ENCODE measurements at regions not wholly inside any gene's neighbourhood (a gene's known extent, or its start where the extent isn't known, plus 50 kb on each side); places are given as distances from the start of the nearest gene placed in this dataset.
"Not testable (repeated sequence)": the region's sequence is repeated elsewhere in the genome, so short reads cannot be mapped to it uniquely, and the experiment has no call there.

DNA sequence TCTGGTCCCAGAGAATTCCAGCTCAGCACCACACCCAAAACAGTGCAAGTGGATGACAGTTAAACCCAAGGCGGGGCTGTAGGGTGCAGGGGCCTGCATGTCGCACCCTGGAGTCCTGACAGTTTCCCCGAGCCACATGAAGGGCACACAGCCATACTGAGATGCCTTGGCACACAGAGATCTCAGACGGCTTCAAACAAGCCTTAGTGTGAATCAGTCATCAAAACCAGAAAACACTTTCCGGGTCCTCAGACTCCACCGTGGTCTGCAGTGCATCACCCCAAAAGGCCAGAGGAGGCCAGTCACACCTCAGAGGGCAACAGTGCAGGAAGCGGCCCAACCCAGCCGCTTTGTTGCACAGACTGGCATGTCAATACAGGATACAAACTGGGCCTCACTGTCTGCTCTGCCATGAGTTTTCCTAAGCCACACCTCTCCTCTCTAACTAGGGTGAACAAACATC, 64.6 kb upstream of the ENPP6 start:
- no peak overlapping the region for H3K4me3 ChIP-seq (ENCODE audit: low read depth, low read length)
- TF ChIP-seq CTCF (IDR thresholded peaks at IDR 0.05; ENCODE audit: insufficient read depth, low read depth, low read length) = no peak
- DNase-seq (ENCODE audit: low read depth) = no peak

DNA sequence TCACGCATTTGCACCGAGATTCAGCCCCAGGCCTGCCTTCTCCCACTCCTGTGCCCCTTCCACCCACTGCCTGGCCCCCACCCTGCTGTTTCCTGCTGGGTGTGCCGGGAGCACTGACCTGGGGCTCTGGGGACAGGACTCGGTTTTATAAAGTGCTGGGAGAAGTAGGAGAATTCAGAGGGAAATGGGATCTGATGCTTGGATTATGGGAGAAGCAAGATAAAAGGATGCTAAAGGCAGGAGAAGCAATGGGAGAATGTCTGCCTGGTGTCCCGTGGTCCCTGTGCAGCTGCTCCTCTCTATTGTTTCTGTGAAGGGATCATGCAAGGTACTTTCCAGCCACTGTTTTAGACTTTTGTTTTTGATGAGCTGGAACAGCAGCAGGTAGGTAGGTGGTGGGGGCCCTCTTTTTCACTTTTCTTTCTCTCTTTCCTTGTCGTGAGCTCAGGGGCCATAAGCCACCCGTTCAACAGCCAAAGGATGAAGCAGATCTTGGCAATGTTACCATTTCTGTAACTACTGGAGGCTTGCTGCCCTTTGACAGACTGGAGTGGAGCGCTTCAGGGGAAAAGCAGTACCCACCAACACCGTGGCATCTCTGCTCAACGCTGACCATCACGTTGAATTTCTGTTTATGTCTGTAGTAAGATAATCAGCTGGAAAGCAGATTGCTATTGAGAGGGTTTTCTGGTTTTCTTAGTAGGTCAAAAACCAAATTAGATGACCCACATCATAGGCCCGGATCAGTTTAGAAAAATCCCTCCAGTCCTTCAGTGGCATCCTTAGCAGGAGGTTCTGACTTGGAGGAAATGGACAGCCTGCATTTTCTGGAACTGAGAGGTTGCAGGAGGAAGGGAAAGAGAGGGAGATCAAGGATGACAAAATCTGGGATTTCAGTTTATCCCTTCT, 63.8 kb upstream of the ENPP6 start:
- no peak for DNase-seq (ENCODE audit: low read depth)
- TF ChIP-seq CTCF (IDR thresholded peaks at IDR 0.05; ENCODE audit: insufficient read depth, low read depth, low read length) = no peak
- H3K4me3 ChIP-seq (ENCODE audit: low read depth, low read length) = no peak overlapping the region

- no peak for TF ChIP-seq CTCF (IDR thresholded peaks at IDR 0.05; ENCODE audit: insufficient read depth, low read depth, low read length)
- DNase-seq (ENCODE audit: low read depth) = no peak
- no peak overlapping the region for H3K4me3 ChIP-seq (ENCODE audit: low read depth, low read length)
Observed at GRCh38 chr4:184280591-184281071, 63.0 kb upstream of the ENPP6 start.

DNA sequence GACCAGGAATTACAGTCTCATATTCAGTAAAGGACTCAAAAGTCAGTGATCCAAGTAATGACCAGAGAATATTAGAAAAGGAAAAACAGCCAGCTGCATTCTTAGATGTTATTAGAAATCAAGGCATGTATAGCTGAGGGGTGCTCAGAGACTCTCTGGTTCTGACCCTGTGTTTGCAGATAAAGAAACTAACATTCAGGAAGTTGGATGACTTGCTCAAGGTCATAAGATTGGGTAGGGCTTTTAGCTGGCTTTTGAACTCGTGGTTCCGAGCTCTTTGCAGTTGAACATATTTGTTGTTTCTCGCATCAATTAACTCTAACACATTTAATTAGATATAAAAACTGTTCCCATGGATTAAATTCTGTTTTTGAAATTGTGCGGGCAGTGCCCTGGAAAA, 62.5 kb upstream of the ENPP6 start:
- no peak overlapping the region for H3K4me3 ChIP-seq (ENCODE audit: low read depth, low read length)
- TF ChIP-seq CTCF (IDR thresholded peaks at IDR 0.05; ENCODE audit: insufficient read depth, low read depth, low read length) = no peak
- DNase-seq (ENCODE audit: low read depth) = no peak

DNA sequence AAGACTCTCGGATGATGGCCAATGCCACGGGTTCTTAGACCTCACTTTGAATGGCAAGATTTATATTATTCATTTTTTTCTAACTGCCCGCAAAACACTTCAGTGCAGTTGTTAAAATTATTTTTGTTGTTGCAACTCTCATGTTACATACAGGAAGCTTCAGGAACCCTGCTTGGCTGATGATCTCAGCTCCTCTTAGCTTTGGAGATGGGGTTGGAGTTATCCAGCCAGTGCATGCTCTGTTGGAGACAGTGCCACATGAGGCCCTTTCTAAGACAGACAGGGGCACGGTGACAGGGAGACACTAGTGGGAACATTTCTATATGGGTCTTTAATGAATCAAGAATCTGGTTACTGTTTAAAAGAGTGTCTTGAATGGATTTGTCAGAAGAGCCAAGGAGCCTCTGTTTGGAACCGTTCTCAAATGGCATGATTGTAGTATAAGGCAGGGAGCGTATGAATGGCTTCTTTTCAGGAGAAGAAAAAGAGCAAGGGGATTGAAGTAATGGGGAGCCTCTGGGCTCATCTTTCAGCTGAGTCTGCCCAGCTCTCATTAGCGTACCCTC, 61.9 kb upstream of the ENPP6 start:
- DNase-seq (ENCODE audit: low read depth) = no peak
- no peak overlapping the region for H3K4me3 ChIP-seq (ENCODE audit: low read depth, low read length)
- no peak for TF ChIP-seq CTCF (IDR thresholded peaks at IDR 0.05; ENCODE audit: insufficient read depth, low read depth, low read length)

- H3K4me3 ChIP-seq (ENCODE audit: low read depth, low read length); DNase-seq (ENCODE audit: low read depth): not testable (repeated sequence)
Observed at GRCh38 chr4:184277769-184278168, 60.1 kb upstream of the ENPP6 start.

DNA sequence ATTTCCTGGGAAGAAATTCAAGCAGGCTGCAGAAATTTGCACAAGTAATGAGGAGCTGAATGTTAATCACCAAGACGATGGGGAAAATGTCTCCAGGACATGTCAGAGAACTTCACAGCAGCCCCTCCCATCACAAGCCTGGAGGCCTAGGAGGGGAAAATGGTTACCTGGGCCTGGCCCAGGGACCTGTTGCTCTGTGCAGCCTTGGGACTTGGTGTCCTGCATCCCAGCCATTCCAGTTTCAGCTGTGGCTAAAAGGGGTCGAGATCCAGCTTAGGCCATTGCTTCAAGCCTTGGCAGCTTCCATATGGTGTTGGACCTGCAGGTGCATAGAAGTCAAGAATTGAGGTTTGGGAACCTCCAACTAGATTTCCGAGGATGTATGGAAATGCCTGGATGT, 59.3 kb upstream of the ENPP6 start:
- not testable (repeated sequence) for H3K4me3 ChIP-seq (ENCODE audit: low read depth, low read length); DNase-seq (ENCODE audit: low read depth)

DNA sequence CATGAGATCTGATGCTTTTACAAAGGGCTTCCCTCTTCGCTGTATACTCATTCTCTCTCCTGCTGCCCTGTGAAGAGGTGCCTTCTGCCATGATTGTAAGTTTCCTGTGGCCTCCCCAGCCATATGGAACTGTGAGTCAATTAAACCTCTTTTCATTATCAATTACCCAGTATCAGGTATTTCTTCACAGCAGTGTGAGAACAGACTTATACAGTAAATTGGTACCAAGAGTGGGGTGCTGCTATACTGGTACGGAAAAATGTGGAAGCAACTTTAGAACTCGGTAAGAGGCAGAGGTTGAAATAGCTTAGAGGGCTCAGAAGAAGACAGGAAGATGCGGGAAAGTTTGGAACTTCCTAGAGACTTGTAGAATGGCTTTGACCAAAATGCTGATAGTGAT, 58.7 kb upstream of the ENPP6 start:
- not testable (repeated sequence) for DNase-seq (ENCODE audit: low read depth)

More for the DNA sequence above, 58.7 kb upstream of the ENPP6 start:
- not testable (repeated sequence) for H3K4me3 ChIP-seq (ENCODE audit: low read depth, low read length)

Measured in fibroblast of villous mesenchyme (primary cell).